ENCODE measurements at regions not wholly inside any gene's neighbourhood (a gene's known extent, or its start where the extent isn't known, plus 50 kb on each side); places are given as distances from the start of the nearest gene placed in this dataset.

GRCh38 chr5:2423634-2424033, 327.8 kb downstream of the IRX2 start:
- Mint-ChIP-seq H3K36me3 (no peaks in the 10 kb centered on the region), H3K27me3 (ENCODE audit: low read depth) (peaks cover 8% of the 10 kb centered on the region), H3K4me3 (no peak overlapping the region)

GRCh38 chr5:2417301-2417700, 334.2 kb downstream of the IRX2 start:
- H3K4me3 Mint-ChIP-seq, result no peak overlapping the region
- peaks cover 17% of the 10 kb centered on the region for H3K9me3 Mint-ChIP-seq
- H3K27ac Mint-ChIP-seq, result no peak overlapping the region
- DNase-seq (ENCODE audit: low spot score in 2 of 2, unreplicated experiment in 2 of 2), result no peak
- H3K4me1 Mint-ChIP-seq, result no peaks in the 10 kb centered on the region
- no peaks in the 10 kb centered on the region for H3K36me3 Mint-ChIP-seq
- peaks cover 43% of the 10 kb centered on the region for H3K27me3 Mint-ChIP-seq (ENCODE audit: low read depth)
- TF ChIP-seq CTCF (IDR thresholded peaks at IDR 0.05; ENCODE audit: unreplicated experiment), result no peak

More at GRCh38 chr5:2423634-2424033, 327.8 kb downstream of the IRX2 start:
- Mint-ChIP-seq H3K27ac (no peak overlapping the region), H3K4me1 (no peaks in the 10 kb centered on the region), H3K9me3 (peaks cover 44% of the 10 kb centered on the region)
- no peak for TF ChIP-seq CTCF (IDR thresholded peaks at IDR 0.05; ENCODE audit: unreplicated experiment)
- no peak for DNase-seq (ENCODE audit: low spot score in 2 of 2, unreplicated experiment in 2 of 2)

GRCh38 chr5:2415678-2416077, 335.8 kb downstream of the IRX2 start:
- TF ChIP-seq CTCF (IDR thresholded peaks at IDR 0.05; ENCODE audit: unreplicated experiment), result no peak
- DNase-seq (ENCODE audit: low spot score in 2 of 2, unreplicated experiment in 2 of 2), result no peak
- no peaks in the 10 kb centered on the region for H3K36me3 Mint-ChIP-seq
- peaks cover 49% of the 10 kb centered on the region for H3K27me3 Mint-ChIP-seq (ENCODE audit: low read depth)
- peaks cover 10% of the 10 kb centered on the region for H3K9me3 Mint-ChIP-seq
- no peak overlapping the region for H3K4me3 Mint-ChIP-seq
- no peaks in the 10 kb centered on the region for H3K4me1 Mint-ChIP-seq
- no peak overlapping the region for H3K27ac Mint-ChIP-seq

- H3K9me3 Mint-ChIP-seq, result no peaks in the 10 kb centered on the region
- H3K4me3 Mint-ChIP-seq, result no peak overlapping the region
- no peaks in the 10 kb centered on the region for H3K36me3 Mint-ChIP-seq
- H3K4me1 Mint-ChIP-seq, result no peaks in the 10 kb centered on the region
- peaks cover 63% of the 10 kb centered on the region for H3K27me3 Mint-ChIP-seq (ENCODE audit: low read depth)
- DNase-seq (ENCODE audit: low spot score in 2 of 2, unreplicated experiment in 2 of 2), result no peak
- no peak for TF ChIP-seq CTCF (IDR thresholded peaks at IDR 0.05; ENCODE audit: unreplicated experiment)
- H3K27ac Mint-ChIP-seq, result no peak overlapping the region
These were observed 341.0 kb downstream of the IRX2 start for GRCh38 chr5:2410451-2410850.

GRCh38 chr5:2403296-2403695, 348.2 kb downstream of the IRX2 start:
- H3K36me3 Mint-ChIP-seq, result no peaks in the 10 kb centered on the region
- H3K4me1 Mint-ChIP-seq, result no peaks in the 10 kb centered on the region
- peaks cover 16% of the 10 kb centered on the region for H3K27me3 Mint-ChIP-seq (ENCODE audit: low read depth)
- peaks cover 8% of the 10 kb centered on the region for H3K9me3 Mint-ChIP-seq
- no peak overlapping the region for H3K27ac Mint-ChIP-seq
- DNase-seq (ENCODE audit: low spot score in 2 of 2, unreplicated experiment in 2 of 2), result no peak
- TF ChIP-seq CTCF (IDR thresholded peaks at IDR 0.05; ENCODE audit: unreplicated experiment), result no peak
- no peak overlapping the region for H3K4me3 Mint-ChIP-seq

- Mint-ChIP-seq H3K27me3 (ENCODE audit: low read depth) (peaks cover 12% of the 10 kb centered on the region), H3K36me3 (no peaks in the 10 kb centered on the region), H3K9me3 (peaks cover 8% of the 10 kb centered on the region), H3K4me1 (no peaks in the 10 kb centered on the region), H3K4me3 (no peak overlapping the region), H3K27ac (no peak overlapping the region)
- TF ChIP-seq CTCF (IDR thresholded peaks at IDR 0.05; ENCODE audit: unreplicated experiment), result no peak
- no peak for DNase-seq (ENCODE audit: low spot score in 2 of 2, unreplicated experiment in 2 of 2)
These were observed 351.7 kb downstream of the IRX2 start for GRCh38 chr5:2399804-2400203.
